DND-41 (cell line): ENCODE measurements at regions not wholly inside any gene's neighbourhood (a gene's known extent, or its start where the extent isn't known, plus 50 kb on each side); places are given as distances from the start of the nearest gene placed in this dataset.

Experiments
- CTCF ChIP-seq: IDR thresholded peaks from 2 replicates; pipeline ENCODE4 v1.5.1; 2012; ENCODE audit warnings: borderline replicate concordance, low read length, moderate library complexity, mild to moderate bottlenecking; ENCODE audit not compliant: poor library complexity, severe bottlenecking; ENCODE audit errors: extremely low read depth
- EZH2 ChIP-seq: IDR thresholded peaks from 3 replicates; pipeline ENCODE4 v1.6.1; 2012; ENCODE audit warnings: borderline replicate concordance, low read depth, mild to moderate bottlenecking, moderate library complexity, low read length, inconsistent platforms; ENCODE audit not compliant: severe bottlenecking

GRCh38 chr17:77425348-77425747 is 284.6 kb downstream of the SEC14L1 start:
- no peak for TF ChIP-seq CTCF
- TF ChIP-seq EZH2 = no peak
